H9 (cell line): ENCODE measurements at regions not wholly inside any gene's neighbourhood (a gene's known extent, or its start where the extent isn't known, plus 50 kb on each side); places are given as distances from the start of the nearest gene placed in this dataset.

Experiments
- DNase-seq: peaks from one replicate; pipeline ENCODE4 v3.0.0-alpha.2; 2017
- H2AFZ ChIP-seq: one replicate; pipeline ENCODE4 v1.6.1; 2013; ENCODE audit warnings: mild to moderate bottlenecking, low read length, control low read depth, moderate library complexity
- H2AK5ac ChIP-seq: 2 replicates; pipeline ENCODE4 v1.6.1; 2013; ENCODE audit warnings: low read length, control low read depth, mixed read lengths; ENCODE audit not compliant: insufficient read length
- H2BK120ac ChIP-seq: one replicate; pipeline ENCODE4 v1.6.1; 2013; ENCODE audit warnings: low read depth, mild to moderate bottlenecking, low read length, control low read depth, inconsistent platforms; ENCODE audit not compliant: poor library complexity, severe bottlenecking
- H2BK12ac ChIP-seq: 2 replicates; pipeline ENCODE4 v1.6.1; 2013; ENCODE audit warnings: low read length, control low read depth, mixed read lengths, low read depth; ENCODE audit not compliant: insufficient read length
- H2BK15ac ChIP-seq: 2 replicates; pipeline ENCODE4 v1.6.1; 2013; ENCODE audit warnings: low read depth, low read length, control low read depth
- H2BK20ac ChIP-seq: one replicate; pipeline ENCODE4 v1.6.1; 2013; ENCODE audit warnings: low read depth, mild to moderate bottlenecking, low read length, control low read depth, inconsistent platforms; ENCODE audit not compliant: poor library complexity, severe bottlenecking
- H2BK5ac ChIP-seq: 2 replicates; pipeline ENCODE4 v1.6.1; 2013; ENCODE audit warnings: low read length, control low read depth, mixed read lengths; ENCODE audit not compliant: insufficient read length
- H3K14ac ChIP-seq: 2 replicates; pipeline ENCODE4 v1.6.1; 2013; ENCODE audit warnings: low read length, control low read depth; ENCODE audit not compliant: insufficient read depth
- H3K18ac ChIP-seq: 2 replicates; pipeline ENCODE4 v1.6.1; 2013; ENCODE audit warnings: low read depth, mild to moderate bottlenecking, mixed read lengths, low read length, control low read depth; ENCODE audit not compliant: insufficient read length
- H3K23ac ChIP-seq: 2 replicates; pipeline ENCODE4 v1.6.1; 2013; ENCODE audit warnings: low read length, control low read depth, mixed read lengths, low read depth; ENCODE audit not compliant: insufficient read length
- H3K23me2 ChIP-seq: 2 replicates; pipeline ENCODE4 v1.6.1; 2013; ENCODE audit warnings: low read depth, mild to moderate bottlenecking, mixed read lengths, low read length, control low read depth; ENCODE audit not compliant: insufficient read length, poor library complexity, severe bottlenecking
- H3K27ac ChIP-seq: 2 replicates; pipeline ENCODE4 v1.5.1; 2013; ENCODE audit warnings: low read length, control low read depth, mixed read lengths, low read depth; ENCODE audit not compliant: insufficient read length
- H3K27me3 ChIP-seq: 2 replicates; pipeline ENCODE4 v1.6.1; 2013; ENCODE audit warnings: low read length, control low read depth, inconsistent platforms; ENCODE audit not compliant: insufficient read depth
- H3K4ac ChIP-seq: 2 replicates; pipeline ENCODE4 v1.6.1; 2013; ENCODE audit warnings: low read depth, mild to moderate bottlenecking, control low read depth, inconsistent platforms, low read length, moderate library complexity
- H3K4me1 ChIP-seq: 2 replicates; pipeline ENCODE4 v1.6.1; 2013; ENCODE audit warnings: low read length, control low read depth, inconsistent platforms; ENCODE audit not compliant: insufficient read depth
- H3K4me2 ChIP-seq: 2 replicates; pipeline ENCODE4 v1.6.1; 2013; ENCODE audit warnings: low read length, control low read depth, mixed read lengths; ENCODE audit not compliant: insufficient read length, insufficient read depth
- H3K56ac ChIP-seq: 2 replicates; pipeline ENCODE4 v1.6.1; 2013; ENCODE audit warnings: low read depth, mild to moderate bottlenecking, mixed read lengths, low read length, control low read depth; ENCODE audit not compliant: insufficient read length
- H3K79me1 ChIP-seq: 2 replicates; pipeline ENCODE4 v1.6.1; 2013; ENCODE audit warnings: low read depth, mild to moderate bottlenecking, moderate library complexity, low read length, control low read depth, inconsistent platforms; ENCODE audit not compliant: insufficient read depth, poor library complexity, severe bottlenecking
- H3K79me2 ChIP-seq: 2 replicates; pipeline ENCODE4 v1.6.1; 2013; ENCODE audit warnings: low read length, control low read depth, inconsistent platforms; ENCODE audit not compliant: insufficient read depth
- H3K9ac ChIP-seq: 2 replicates; pipeline ENCODE4 v1.6.1; 2013; ENCODE audit warnings: low read length, control low read depth, mixed read lengths; ENCODE audit not compliant: insufficient read length; ENCODE audit errors: extremely low read depth
- H3K9me3 ChIP-seq: one replicate; pipeline ENCODE4 v1.6.1; 2013; ENCODE audit warnings: low read depth, low read length, inconsistent platforms; ENCODE audit not compliant: control insufficient read depth
- H3T11ph ChIP-seq: one replicate; pipeline ENCODE4 v1.6.1; 2013; ENCODE audit warnings: mild to moderate bottlenecking, low read length, control low read depth, inconsistent platforms
- H4K20me1 ChIP-seq: one replicate; pipeline ENCODE4 v1.6.1; 2013; ENCODE audit not compliant: control insufficient read depth, insufficient read length, insufficient read depth
- H4K5ac ChIP-seq: 2 replicates; pipeline ENCODE4 v1.6.1; 2013; ENCODE audit warnings: low read depth, mild to moderate bottlenecking, mixed read lengths, low read length, control low read depth; ENCODE audit not compliant: insufficient read length
- H4K8ac ChIP-seq: replicated peaks from 2 replicates; pipeline ENCODE4 v1.6.1; 2013; ENCODE audit warnings: low read length, control low read depth, mixed read lengths, low read depth; ENCODE audit not compliant: insufficient read length
- H4K91ac ChIP-seq: 2 replicates; pipeline ENCODE4 v1.6.1; 2013; ENCODE audit warnings: low read depth, mild to moderate bottlenecking, moderate library complexity, mixed read lengths, low read length, control low read depth; ENCODE audit not compliant: insufficient read length
- H3K27ac Mint-ChIP-seq, 3 experiments: 2 replicates in 2 of 3; 3 replicates in 1 of 3; pipeline ENCODE4 v1.8.0; 2020 to 2021; ENCODE audit warnings: mixed read lengths in 3 of 3, mild to moderate bottlenecking in 1 of 3, moderate library complexity in 1 of 3
- H3K27me3 Mint-ChIP-seq: 2 replicates; pipeline ENCODE4 v1.8.0; 2021; ENCODE audit warnings: low read depth, mild to moderate bottlenecking, moderate library complexity, mixed read lengths
- H3K36me3 Mint-ChIP-seq, 3 experiments: 2 replicates in 2 of 3; 3 replicates in 1 of 3; pipeline ENCODE4 v1.8.0; 2020 to 2021; ENCODE audit warnings: low read depth in 3 of 3, mixed read lengths in 3 of 3; ENCODE audit not compliant: insufficient read depth in 1 of 3
- H3K4me1 Mint-ChIP-seq, 2 experiments: 2 replicates each; pipeline ENCODE4 v1.8.0; 2020; ENCODE audit warnings: mixed read lengths in 2 of 2
- H3K4me3 Mint-ChIP-seq, 2 experiments: 2 replicates in 1 of 2; 3 replicates in 1 of 2; pipeline ENCODE4 v1.8.0; 2020 to 2021; ENCODE audit warnings: mild to moderate bottlenecking in 2 of 2, mixed read lengths in 2 of 2, moderate library complexity in 1 of 2
- H3K9me3 Mint-ChIP-seq, 2 experiments: 2 replicates in 1 of 2; 3 replicates in 1 of 2; pipeline ENCODE4 v1.8.0; 2020; ENCODE audit warnings: mild to moderate bottlenecking in 2 of 2, mixed read lengths in 2 of 2, moderate library complexity in 1 of 2
- CTCF ChIP-seq: fragments of 200-600 bp; sonication (generic); conservative IDR thresholded peaks from 3 replicates; pipeline ENCODE4 v1.8.0; 2021; ENCODE audit warnings: antibody characterized with exemption, mild to moderate bottlenecking
- WGBS: extraction: QIAGEN DNeasy Blood & Tissue Kit; methylation state at CpG from one replicate; pipeline ENCODE4 v1.1.7; 2013; ENCODE audit warnings: missing lambda C conversion rate, low lambda C conversion rate, mixed read lengths; ENCODE audit not compliant: insufficient read length; ENCODE audit errors: extremely low coverage; 5-methylcytosine and 5-hydroxymethylcytosine counted together

- Histone ChIP-seq H3K56ac (no peak overlapping the region), H3K4ac (no peak overlapping the region), H3T11ph (no peak overlapping the region), H4K91ac (no peak overlapping the region), H3K4me2 (no peak overlapping the region), H2AK5ac (no peak overlapping the region), H4K5ac (no peak overlapping the region), H4K8ac (no peak overlapping the region), H3K14ac (no peak overlapping the region), H3K27ac (no peak overlapping the region), H3K4me1 (no peaks in the 10 kb centered on the region), H3K79me2 (no peaks in the 10 kb centered on the region), H2BK20ac (no peak overlapping the region), H3K79me1 (no peaks in the 10 kb centered on the region), H3K9me3 (no peaks in the 10 kb centered on the region), H3K9ac (no peak overlapping the region), H4K20me1 (no peaks in the 10 kb centered on the region), H2BK5ac (no peak overlapping the region), H3K18ac (no peak overlapping the region), H2AFZ (no peak overlapping the region), H2BK120ac (no peak overlapping the region), H2BK15ac (no peak overlapping the region), H3K23ac (no peak overlapping the region), H3K27me3 (no peaks in the 10 kb centered on the region), H3K23me2 (no peaks in the 10 kb centered on the region), H2BK12ac (no peak overlapping the region)
- peaks cover 5 to 10% of the 10 kb centered on the region in 2 experiments for H3K9me3 Mint-ChIP-seq
- no peak for DNase-seq
- H3K27me3 Mint-ChIP-seq: peaks cover 8% of the 10 kb centered on the region
- no peak for TF ChIP-seq CTCF
- H3K4me3 Mint-ChIP-seq: no peak overlapping the region
- H3K4me1 Mint-ChIP-seq: peaks cover 0 to 5% of the 10 kb centered on the region in 2 experiments; a peak in 3 of 4 replicates
- H3K27ac Mint-ChIP-seq: no peak overlapping the region
- H3K36me3 Mint-ChIP-seq: peaks cover 0 to 10% (median 4%) of the 10 kb centered on the region in 3 experiments; a peak in 4 of 7 replicates
- no CpG with 5 or more reads among the region's 11 CpGs for WGBS
Observed at GRCh38 chr6:170132011-170132521, 158.8 kb downstream of the DLL1 start.
